OCI-LY7 (cell line): ENCODE measurements at regions not wholly inside any gene's neighbourhood (a gene's known extent, or its start where the extent isn't known, plus 50 kb on each side); places are given as distances from the start of the nearest gene placed in this dataset.

ENCODE experiments used
- CTCF ChIP-seq: fragments of 200-600 bp; sonication (generic); conservative IDR thresholded peaks from 2 replicates; pipeline ENCODE4 v1.5.1; 2014; ENCODE audit warnings: mild to moderate bottlenecking, antibody characterized with exemption, low read length, moderate library complexity, mixed read lengths
- EZH2phosphoT487 ChIP-seq: fragments of 200-600 bp; sonication (generic); IDR thresholded peaks from 2 replicates; pipeline ENCODE4 v1.6.1; 2018; ENCODE audit warnings: low read depth, borderline replicate concordance, mild to moderate bottlenecking, mixed run types, antibody characterized with exemption, low read length, moderate library complexity, mixed read lengths

GRCh38 chrX:46256875-46257274 lies 288.3 kb downstream of the ZNF674 start:
- TF ChIP-seq CTCF (no peak), EZH2phosphoT487 (no peak)
